KOPT-K1 (cell line): ENCODE measurements at regions not wholly inside any gene's neighbourhood (a gene's known extent, or its start where the extent isn't known, plus 50 kb on each side); places are given as distances from the start of the nearest gene placed in this dataset.

Experiments used
- H3K27ac ChIP-seq: fragments of 200-600 bp; sonication (generic); 2 replicates; pipeline ENCODE4 v1.5.1; 2016; ENCODE audit warnings: antibody characterized with exemption, mild to moderate bottlenecking, low read depth, low read length; ENCODE audit not compliant: poor library complexity, severe bottlenecking
- H3K36me3 ChIP-seq: fragments of 200-600 bp; sonication (generic); 2 replicates; pipeline ENCODE4 v1.5.1; 2017; ENCODE audit warnings: antibody characterized with exemption, mild to moderate bottlenecking, low read length, moderate library complexity; ENCODE audit not compliant: insufficient read depth
- H3K9me3 ChIP-seq: fragments of 200-600 bp; sonication (generic); 2 replicates; pipeline ENCODE4 v1.5.1; 2017; ENCODE audit warnings: antibody characterized with exemption, low read length, mild to moderate bottlenecking; ENCODE audit not compliant: insufficient read depth, poor library complexity, severe bottlenecking

DNA sequence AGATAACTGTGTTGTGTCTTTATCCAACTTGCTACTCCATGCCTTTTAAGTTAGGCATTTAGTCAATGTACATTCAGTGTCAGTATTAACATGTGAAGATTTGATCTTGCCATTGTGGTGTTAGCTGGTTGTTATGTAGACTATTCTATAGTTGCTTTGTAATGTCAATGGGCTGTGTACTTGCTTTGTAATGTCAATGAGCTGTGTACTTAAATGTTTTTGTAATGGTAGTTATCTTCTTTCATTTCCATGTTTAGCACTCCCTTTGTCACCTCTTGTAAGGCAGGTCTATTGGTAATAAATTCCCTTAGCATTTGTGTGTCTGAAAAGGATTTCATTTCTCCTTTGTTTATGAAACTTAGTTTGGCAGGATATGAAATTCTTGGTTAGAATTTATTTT, 53.4 kb downstream of the MC4R start:
- H3K9me3 ChIP-seq = peaks cover 2% of the 10 kb centered on the region
- no peaks in the 10 kb centered on the region for H3K36me3 ChIP-seq
- H3K27ac ChIP-seq = no peak overlapping the region

DNA sequence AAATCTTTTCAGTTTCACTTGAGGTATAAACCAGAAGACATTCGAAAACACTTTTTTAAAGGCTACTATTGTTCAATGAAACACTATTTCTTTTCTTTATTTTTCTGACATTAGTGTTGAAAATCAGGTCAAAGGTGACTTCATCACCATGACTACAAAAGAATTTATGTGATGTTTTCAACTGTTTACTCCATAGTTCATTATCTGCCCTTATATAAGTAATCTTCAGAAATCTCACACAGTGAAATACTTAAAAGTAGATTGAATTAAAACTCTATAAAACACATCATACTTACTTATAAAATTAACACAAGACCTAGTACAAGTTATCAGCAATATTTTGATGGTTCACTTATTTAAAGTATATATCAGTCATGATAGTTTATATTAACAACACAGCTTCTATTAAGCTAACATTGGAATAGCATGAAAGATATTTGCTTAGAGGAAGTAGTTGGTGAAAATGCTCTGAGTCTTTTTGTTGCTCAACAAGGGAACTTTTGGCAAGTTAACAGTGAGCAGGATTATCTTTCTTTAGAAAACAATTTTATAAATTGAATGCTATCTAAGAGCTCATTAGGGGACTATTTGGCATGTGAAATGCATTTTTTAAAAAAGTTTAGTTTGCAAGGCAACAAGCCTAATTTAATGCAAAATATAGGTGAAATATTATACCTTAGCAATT, 60.8 kb downstream of the MC4R start:
- H3K36me3 ChIP-seq = no peaks in the 10 kb centered on the region
- no peaks in the 10 kb centered on the region for H3K9me3 ChIP-seq
- no peak overlapping the region for H3K27ac ChIP-seq

DNA sequence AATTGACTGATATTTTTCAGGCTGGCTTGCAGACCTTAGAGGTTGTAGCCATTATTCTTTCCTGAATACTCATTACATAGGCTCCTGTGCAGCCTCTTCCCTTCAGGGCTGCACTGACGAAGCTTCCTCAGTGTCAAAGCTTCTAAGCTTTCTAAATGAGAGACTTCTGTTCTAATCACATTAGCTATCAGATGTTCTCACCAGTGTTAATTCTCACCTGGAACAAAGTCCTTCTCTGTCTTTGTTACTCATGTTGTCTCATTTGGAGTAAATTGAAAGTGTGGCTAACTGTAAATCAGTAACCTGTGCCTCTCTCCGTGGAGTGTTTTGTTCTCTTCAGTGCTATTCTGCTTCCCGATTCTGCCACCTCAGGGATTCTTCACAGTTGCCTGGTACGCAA, 76.9 kb downstream of the MC4R start:
- no peaks in the 10 kb centered on the region for H3K36me3 ChIP-seq

DNA sequence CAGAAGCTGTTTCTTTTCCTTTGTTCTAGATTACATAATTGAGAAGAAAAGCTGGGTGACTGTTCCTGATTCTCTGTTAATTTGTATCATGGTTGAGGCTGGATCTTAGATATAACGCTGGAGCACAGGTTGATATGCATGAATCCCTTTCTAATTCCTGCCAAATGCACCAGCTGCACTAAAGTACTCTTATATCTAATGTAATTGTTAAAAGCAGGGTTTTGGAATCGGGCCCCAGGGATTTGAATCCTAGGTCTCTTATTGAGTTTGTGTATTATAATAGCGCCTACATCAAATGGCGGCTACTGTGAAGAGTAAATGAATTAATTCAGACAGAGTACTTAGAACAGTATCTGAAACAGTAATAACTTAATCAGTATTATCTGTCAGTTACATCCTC, 80.4 kb downstream of the MC4R start:
- Histone ChIP-seq H3K27ac (no peak overlapping the region), H3K9me3 (no peaks in the 10 kb centered on the region), H3K36me3 (no peaks in the 10 kb centered on the region)

More for the DNA sequence above, 76.9 kb downstream of the MC4R start:
- Histone ChIP-seq H3K9me3 (no peaks in the 10 kb centered on the region), H3K27ac (no peak overlapping the region)

DNA sequence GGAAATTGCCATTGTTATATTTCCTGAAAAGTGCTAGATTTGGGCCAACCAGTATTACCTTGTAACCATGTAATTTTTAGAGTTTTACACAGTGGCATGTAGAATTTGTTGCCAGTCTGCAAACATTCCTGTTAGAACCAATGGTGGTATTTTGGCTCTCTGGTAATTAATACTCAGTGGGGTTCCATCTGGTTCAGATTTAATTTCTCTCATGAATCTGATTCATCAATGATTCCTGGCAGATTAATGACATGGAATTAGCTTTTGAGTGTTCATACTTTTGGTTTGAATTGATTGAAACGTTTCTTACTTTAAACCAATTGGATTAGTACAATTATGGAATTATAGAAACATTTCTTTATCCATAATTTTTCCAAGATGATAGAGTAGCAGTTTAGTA, 93.2 kb downstream of the MC4R start:
- Histone ChIP-seq H3K9me3 (no peaks in the 10 kb centered on the region), H3K36me3 (no peaks in the 10 kb centered on the region), H3K27ac (no peak overlapping the region)

DNA sequence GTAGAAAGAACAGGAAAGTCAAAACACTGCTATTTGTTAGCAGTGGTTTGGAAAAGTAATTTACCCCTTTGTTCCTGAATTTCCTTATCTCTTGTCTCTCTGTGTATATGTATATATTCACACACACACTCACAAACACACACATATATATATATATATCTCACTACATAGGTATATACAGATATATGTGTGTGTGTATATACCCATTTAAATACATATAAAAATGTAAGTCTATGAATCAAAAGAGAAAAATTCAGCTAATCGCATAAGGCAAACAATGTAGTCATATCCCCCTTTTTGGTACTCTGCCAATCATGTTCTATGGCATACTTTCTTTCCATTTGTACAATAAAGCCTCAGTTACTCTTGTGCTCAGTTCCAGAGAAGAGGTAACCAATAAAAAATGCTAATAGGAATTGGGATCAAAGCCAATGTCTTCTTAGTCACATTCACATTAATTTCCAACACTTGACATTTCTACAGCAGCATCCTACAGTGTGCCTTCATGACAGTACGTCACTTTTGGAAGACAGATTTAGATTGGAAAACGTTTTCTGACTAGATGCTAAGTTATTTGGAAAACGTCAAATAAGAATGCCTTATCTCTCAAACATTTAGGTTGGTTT, 94.6 kb downstream of the MC4R start:
- no peaks in the 10 kb centered on the region for H3K36me3 ChIP-seq
- H3K9me3 ChIP-seq = no peaks in the 10 kb centered on the region
- H3K27ac ChIP-seq = no peak overlapping the region

DNA sequence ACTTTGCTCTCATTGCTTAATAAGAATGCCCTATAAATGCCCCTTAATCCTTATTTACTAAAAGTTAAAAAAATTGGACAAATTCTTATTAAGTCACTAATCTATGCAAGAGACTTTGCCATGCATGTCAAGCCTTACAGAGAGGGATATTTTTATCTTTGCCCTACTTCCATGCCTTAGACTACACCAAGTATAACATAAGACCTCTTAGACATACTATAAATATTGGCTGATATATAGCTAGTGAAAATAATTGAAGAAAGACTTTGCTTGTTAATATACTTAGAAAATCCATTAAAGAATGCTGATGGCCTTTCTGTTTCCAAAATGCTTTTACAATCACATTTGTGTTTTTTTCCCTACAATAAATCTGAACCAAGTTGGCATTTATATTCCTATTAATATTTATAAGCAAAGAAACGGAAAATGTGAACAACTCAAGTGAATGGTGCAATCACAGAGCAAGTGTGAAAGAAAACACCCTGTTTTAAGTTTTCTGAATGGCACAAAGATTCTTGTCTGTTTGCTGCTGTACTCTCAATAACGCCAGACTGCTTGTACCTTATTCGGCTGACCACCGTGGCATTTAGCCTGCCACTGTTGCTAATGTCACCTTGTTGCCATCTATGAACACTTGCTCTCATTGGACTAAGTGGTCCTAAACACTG, 105.0 kb downstream of the MC4R start:
- peaks cover 6% of the 10 kb centered on the region for H3K9me3 ChIP-seq
- no peaks in the 10 kb centered on the region for H3K36me3 ChIP-seq
- no peak overlapping the region for H3K27ac ChIP-seq

DNA sequence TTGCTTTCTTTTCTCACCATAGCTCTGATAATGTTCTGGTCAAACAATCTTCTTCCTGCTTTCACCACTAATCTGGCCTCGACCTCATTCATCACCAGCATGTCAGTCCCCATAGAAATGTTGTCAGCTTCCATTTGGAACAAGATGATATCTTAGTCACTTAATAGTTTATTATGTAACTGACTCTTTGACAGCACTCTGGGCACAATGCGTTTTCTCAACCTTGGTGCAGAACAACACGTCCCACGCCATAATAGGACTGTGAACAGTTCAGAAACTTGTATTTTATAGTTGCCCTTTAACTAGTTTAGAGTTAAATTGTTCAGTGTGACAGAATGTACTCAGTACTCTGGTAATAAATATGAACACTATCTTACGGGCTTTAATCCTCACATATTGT, 106.0 kb downstream of the MC4R start:
- H3K36me3 ChIP-seq = no peaks in the 10 kb centered on the region
- peaks cover 6% of the 10 kb centered on the region for H3K9me3 ChIP-seq
- no peak overlapping the region for H3K27ac ChIP-seq

DNA sequence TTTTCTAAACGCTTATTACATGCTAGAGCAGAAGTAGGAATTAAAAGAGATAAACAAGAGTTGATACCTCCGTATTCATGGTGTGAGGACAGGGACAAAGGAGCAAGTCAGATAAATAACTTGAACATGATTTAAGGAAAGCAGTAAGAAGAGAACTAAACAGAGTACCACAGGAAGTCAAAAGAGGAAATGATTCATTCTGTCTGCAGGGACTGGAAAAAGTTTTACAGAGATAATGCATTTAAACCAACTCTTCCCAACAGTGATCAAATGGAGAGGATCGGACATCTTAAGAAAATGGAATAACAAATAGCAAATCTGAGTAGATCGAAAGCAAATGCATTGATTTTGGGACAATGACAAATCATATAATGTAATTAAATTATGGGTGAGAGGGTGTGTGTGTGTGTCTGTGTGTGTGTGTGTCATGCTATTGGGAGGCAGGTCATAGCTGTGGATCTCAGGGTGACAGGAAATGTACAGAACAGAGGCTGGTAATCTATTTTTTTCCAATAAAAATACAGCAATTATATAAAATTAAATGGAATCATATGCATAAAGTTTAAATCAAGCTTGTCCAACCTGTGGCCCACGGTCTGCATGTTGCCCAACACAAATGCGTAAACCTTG, 113.4 kb downstream of the MC4R start:
- no peak overlapping the region for H3K27ac ChIP-seq
- no peaks in the 10 kb centered on the region for H3K9me3 ChIP-seq
- no peaks in the 10 kb centered on the region for H3K36me3 ChIP-seq

DNA sequence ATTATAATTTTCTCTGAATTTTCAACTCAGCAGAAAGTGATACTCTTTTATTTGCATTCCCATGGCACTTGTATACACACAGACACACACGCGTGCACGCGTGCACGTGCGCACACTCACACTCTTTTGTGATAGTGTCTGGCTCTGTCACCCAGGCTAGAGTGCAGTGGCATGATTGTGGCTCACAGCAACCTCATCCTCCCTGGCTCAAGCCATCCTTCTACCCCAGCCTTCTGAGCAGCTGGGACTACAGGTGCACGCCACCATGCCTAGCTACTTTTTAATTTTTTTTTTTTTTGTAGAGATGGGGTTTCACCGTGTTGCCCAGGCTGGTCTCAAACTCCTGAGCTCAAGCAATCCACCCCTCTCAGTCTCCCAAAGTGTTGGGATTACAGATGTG, 123.2 kb downstream of the MC4R start:
- peaks cover 4% of the 10 kb centered on the region for H3K9me3 ChIP-seq
- no peak overlapping the region for H3K27ac ChIP-seq
- no peaks in the 10 kb centered on the region for H3K36me3 ChIP-seq

DNA sequence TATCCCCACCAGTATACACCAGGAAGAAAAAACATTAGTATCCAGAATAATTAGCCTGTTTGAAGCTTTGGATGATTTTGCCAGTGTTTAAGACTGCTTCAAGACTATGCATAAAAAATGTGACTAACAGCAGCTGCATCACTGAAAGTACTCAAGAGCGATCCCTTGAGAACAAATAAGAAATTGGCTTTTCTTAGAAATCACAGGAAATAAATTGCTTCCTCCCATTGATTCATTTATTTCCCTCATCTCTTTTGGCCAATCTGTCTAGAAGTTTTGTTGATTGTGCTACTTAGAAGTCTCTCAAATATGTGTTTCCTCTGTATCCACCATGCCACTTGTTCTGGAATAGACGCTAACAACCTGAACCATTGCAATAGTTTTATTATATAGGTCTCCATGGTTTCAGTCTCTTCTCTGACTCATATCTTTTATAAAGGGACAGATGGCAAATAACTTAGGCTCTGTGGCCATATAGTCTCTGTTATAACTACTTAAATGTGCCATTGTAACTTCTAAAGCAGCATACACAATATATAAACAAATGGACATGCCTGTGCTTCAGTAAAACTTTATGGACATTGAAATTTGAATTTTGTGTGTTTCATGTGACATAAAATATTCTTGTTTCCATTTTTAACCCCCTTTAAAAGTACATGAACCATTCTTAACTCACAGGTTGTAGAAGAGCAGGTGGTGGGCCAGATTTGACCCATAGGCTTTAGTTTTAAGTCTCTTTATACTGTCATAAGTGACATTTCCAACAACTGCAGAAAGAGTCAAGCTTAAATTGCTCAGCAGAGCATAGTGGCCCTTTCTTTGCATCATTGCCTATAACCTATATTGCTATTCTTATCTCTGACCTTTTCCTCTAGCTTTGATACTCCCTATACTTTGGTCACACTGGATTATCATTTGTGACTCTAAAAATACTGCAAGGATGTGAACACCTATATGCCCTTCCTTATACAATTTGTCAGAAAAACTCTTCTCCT, 123.9 kb downstream of the MC4R start:
- no peaks in the 10 kb centered on the region for H3K36me3 ChIP-seq
- no peak overlapping the region for H3K27ac ChIP-seq
- peaks cover 4% of the 10 kb centered on the region for H3K9me3 ChIP-seq

DNA sequence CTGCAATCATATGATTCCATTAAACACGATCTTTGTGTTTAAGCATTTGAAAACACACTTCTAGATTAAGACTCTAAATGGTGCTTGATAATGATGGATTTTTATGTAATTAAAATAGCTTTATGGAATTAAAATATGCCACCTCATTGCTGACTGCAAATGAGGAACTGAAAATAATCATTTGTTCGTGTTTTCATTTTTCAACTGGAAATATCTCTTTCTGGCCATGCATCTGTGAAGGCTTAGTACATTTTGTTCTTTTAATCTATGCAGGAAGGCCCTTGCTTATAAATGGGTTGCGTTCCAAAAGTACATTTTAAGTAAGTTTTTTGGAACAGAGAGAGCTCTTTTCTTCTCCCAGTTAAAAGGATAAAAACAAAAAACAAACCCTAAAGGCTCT, 125.5 kb downstream of the MC4R start:
- no peaks in the 10 kb centered on the region for H3K36me3 ChIP-seq
- H3K27ac ChIP-seq = no peak overlapping the region
- H3K9me3 ChIP-seq = peaks cover 4% of the 10 kb centered on the region

DNA sequence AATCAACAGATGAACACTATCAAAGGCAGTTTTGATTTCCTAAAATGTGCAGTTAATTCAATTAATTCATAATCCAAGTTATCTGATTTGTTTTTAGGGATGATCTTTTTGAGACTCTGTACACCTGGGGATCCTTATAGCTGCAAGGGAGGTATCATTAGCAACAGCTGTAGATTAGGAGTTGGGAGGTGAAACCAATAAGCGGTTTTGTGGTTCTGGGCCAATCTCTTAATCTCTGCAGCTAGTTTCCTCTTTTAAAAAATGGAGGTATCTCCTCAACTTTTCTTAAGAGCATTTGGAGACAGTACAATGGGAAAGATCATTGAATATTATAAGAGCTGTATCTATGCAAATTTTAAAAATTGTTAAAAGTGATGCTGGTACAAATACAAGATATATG, 126.0 kb downstream of the MC4R start:
- Histone ChIP-seq H3K9me3 (peaks cover 4% of the 10 kb centered on the region), H3K36me3 (no peaks in the 10 kb centered on the region), H3K27ac (no peak overlapping the region)

DNA sequence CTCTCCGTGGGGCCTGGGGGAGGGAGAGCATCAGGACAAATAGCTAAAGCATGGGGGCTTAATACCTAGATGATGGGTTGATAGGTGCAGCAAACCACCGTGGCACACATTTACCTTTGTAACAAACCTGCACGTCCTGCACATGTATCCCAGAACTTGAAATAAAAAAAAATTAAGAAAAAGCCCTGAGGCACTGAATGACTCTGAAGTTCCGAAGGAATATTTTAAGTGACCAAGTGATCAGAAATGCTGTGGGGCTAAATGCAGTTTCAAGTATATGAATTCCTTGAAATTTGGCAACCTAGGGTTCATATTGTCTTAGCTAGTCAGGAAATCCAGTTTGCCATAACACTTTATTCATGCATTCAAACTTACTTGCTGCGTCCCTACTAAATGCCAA, 127.5 kb downstream of the MC4R start:
- Histone ChIP-seq H3K36me3 (no peaks in the 10 kb centered on the region), H3K9me3 (peaks cover 11% of the 10 kb centered on the region), H3K27ac (no peak overlapping the region)
